NAMALWA (cell line): ENCODE measurements at regions not wholly inside any gene's neighbourhood (a gene's known extent, or its start where the extent isn't known, plus 50 kb on each side); places are given as distances from the start of the nearest gene placed in this dataset.

ENCODE experiments used
- DNase-seq: peaks from one replicate; pipeline ENCODE4 v3.0.0-alpha.2; 2015; ENCODE audit warnings: low spot score

DNA sequence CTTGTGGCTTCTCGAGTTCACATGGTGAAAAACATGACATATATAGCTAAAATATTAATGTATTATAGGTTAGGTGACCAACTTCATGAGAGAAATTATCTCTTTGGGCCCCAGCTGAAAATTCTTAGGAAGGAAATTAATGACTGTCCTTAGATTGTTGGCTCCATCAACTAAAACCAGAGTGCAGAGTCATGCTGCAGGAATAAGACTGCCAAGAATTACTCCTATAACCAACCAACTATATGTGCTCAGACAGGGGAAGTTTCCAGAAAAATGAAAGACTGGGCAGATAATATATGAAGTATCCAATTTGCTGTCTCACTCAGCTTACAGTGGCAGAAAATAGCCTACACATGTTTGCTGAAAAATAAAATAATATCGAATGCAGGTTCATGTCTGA lies 71.0 kb upstream of the TMEFF2 start:
- DNase-seq, result no peak

DNA sequence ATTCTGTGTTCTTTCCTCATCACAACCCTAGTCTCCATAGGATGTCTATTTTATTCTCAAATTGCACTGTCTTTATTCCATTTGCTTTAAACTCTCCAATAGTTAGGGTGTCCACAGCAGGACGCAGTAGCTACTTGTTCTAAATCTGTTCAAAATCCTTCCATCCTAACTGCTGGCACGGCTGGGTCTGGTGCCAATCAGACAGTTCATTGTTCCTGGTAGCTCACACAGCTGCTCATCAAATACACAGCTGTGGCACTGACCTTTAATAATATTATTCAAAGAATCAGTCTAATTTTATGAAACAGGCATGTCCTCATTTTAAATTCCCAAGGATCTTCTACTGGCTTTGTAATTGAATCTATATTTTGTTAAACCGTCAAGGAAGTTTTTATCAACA lies 59.7 kb upstream of the TMEFF2 start:
- DNase-seq, result no peak

DNA sequence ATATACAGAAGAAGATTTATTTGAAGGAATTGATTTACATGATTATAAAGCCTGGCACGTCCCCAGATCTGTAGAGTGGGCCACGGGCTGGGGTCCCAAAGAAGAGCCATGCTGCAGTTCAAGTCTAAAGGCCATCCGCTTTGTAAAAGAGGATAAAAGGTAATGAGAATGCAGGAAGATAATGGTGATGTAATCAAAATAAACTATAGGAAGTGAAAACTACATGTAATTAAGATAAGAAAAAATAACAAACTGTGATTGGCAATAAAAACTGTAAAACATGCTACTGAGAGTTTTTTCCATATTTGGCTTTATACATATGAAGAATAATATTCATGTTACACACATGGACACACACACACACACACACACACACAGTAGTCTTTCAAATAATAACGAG lies 59.0 kb upstream of the TMEFF2 start:
- no peak for DNase-seq

DNA sequence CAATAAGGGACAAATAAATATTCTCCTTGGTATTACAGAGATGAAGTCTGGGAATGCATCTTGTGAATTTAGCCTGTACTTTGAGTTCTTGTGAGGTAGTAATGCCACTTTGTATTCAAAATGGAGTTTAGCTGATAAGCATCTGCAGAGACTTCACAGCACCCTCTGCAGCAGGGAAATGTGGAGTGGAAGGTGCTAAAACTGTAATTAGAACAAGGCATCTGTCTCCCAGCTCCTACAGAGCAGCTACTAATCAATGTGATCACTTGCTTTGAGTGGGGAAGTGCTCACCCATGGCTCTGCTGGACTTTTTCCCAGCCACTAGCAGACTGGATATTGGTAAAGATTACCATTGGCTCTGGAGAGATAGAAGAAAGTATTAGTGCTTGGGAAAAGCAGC lies 56.2 kb upstream of the TMEFF2 start:
- no peak for DNase-seq

DNA sequence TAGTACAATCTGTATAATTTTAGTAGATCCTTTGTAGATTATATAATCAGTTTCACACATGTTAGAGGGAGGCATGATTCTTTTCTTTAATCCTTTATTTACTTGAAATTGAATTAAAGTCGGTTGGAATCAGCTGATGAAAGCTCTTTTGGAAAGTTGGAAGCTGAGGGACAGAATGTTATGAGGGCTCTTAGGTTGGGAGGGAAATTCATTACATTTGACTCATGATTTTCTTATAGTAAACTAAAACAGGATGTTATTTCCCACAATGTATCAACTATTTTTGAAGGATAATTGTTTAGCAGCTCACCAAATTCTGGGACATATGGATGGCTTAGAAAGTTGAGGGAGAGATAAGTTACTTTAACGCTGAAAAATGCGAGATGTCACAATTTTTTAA lies 52.7 kb upstream of the TMEFF2 start:
- DNase-seq, result no peak

DNA sequence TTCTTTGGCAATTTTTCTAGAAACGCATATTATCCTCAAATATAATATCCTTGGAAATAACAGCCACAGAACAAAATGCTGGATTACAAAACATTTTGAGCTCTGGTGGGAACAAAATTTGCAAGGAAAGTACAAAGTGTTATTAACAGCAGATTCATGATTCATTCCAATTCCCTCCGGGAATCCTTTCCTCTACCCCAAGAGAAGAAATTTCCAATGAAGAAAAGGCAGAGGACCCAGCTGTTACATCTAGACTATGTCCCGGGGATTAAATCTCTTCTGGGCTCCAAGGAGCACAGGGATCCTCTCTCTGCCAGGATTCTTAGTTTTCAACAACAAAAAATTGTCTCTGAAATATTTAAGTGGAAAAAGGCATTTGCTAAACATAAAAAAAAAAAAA lies 51.6 kb upstream of the TMEFF2 start:
- DNase-seq, result no peak

DNA sequence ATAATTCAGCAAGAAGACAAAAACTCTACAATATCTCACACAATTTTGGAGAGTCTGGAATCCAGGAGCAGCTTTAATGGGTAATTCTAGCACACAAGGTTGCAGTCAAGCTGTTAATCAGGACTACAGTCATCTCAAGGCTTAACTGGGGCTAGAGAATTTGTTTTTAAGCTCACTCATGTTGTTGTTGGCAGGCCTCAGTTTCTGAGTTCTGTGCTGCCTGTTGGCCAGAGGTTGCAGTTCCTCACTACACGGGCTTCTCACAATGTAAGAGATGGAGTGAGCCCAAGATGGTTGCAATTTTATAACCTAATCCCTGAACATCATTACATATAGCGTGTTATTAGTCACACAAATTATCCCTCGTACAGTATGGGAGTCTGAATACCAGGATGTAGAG lies 50.6 kb upstream of the TMEFF2 start:
- no peak for DNase-seq
